ENCODE measurements at regions not wholly inside any gene's neighbourhood (a gene's known extent, or its start where the extent isn't known, plus 50 kb on each side); places are given as distances from the start of the nearest gene placed in this dataset.

- no peak overlapping the region for H3K4me3 ChIP-seq (ENCODE audit: low read depth in 2 of 2, low read length in 2 of 2)
- no peaks in the 10 kb centered on the region for H3K9me3 ChIP-seq (ENCODE audit: control insufficient read depth, insufficient read depth, low read depth, low read length)
- intact Hi-C loops (cut with micrococcal nuclease; ENCODE audit: unreplicated experiment) (no loop called here), in situ Hi-C loops (cut with HindIII; ENCODE audit: low pct_unique_long_range_greater_than_20kb, low sequenced_read_pairs) (no loop called here)
- H3K27ac ChIP-seq (ENCODE audit: low read length) = no peak overlapping the region
- BruUV-seq (replicated peaks) = no TSS peak
- TF ChIP-seq CTCF (IDR thresholded peaks at IDR 0.05) (no peak), POLR2AphosphoS5 (IDR thresholded peaks at IDR 0.05; ENCODE audit: low read depth, low read length) (no peak), SIN3A (IDR thresholded peaks at IDR 0.05; ENCODE audit: borderline replicate concordance, insufficient read depth, low read depth, low read length) (no peak), TCF7L2 (IDR thresholded peaks at IDR 0.05; ENCODE audit: low read depth, low read length) (no peak)
- TF ChIP-seq, protein P1, sequence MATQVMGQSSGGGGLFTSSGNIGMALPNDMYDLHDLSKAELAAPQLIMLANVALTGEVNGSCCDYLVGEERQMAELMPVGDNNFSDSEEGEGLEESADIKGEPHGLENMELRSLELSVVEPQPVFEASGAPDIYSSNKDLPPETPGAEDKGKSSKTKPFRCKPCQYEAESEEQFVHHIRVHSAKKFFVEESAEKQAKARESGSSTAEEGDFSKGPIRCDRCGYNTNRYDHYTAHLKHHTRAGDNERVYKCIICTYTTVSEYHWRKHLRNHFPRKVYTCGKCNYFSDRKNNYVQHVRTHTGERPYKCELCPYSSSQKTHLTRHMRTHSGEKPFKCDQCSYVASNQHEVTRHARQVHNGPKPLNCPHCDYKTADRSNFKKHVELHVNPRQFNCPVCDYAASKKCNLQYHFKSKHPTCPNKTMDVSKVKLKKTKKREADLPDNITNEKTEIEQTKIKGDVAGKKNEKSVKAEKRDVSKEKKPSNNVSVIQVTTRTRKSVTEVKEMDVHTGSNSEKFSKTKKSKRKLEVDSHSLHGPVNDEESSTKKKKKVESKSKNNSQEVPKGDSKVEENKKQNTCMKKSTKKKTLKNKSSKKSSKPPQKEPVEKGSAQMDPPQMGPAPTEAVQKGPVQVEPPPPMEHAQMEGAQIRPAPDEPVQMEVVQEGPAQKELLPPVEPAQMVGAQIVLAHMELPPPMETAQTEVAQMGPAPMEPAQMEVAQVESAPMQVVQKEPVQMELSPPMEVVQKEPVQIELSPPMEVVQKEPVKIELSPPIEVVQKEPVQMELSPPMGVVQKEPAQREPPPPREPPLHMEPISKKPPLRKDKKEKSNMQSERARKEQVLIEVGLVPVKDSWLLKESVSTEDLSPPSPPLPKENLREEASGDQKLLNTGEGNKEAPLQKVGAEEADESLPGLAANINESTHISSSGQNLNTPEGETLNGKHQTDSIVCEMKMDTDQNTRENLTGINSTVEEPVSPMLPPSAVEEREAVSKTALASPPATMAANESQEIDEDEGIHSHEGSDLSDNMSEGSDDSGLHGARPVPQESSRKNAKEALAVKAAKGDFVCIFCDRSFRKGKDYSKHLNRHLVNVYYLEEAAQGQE (IDR thresholded peaks at IDR 0.05; ENCODE audit: insufficient read depth in 1 of 2, low read depth in 2 of 2, low read length in 1 of 2) = no peak
- no peaks in the 10 kb centered on the region for H3K27me3 ChIP-seq (ENCODE audit: control insufficient read depth, insufficient read depth, low read length)
- H3K36me3 ChIP-seq (ENCODE audit: control insufficient read depth, insufficient read depth, low read length) = no peaks in the 10 kb centered on the region
- ATAC-seq = no peak
- POLR2A ChIA-PET = no interaction called here
- DNase-seq (ENCODE audit: low read depth, low spot score) = no peak
- H3K4me1 ChIP-seq (ENCODE audit: control insufficient read depth, insufficient read depth, low read length) = no peaks in the 10 kb centered on the region
- CTCF ChIA-PET = no interaction called here
Observed at GRCh38 chr11:109785714-109786113, 307.5 kb upstream of the ZC3H12C start.

- TF ChIP-seq POLR2AphosphoS5 (IDR thresholded peaks at IDR 0.05; ENCODE audit: low read depth, low read length) = no peak
- TF ChIP-seq SIN3A (IDR thresholded peaks at IDR 0.05; ENCODE audit: borderline replicate concordance, insufficient read depth, low read depth, low read length) = no peak
- TF ChIP-seq, protein P1 (IDR thresholded peaks at IDR 0.05; ENCODE audit: insufficient read depth in 1 of 2, low read depth in 2 of 2, low read length in 1 of 2) = no peak
- TF ChIP-seq CTCF (IDR thresholded peaks at IDR 0.05) = no peak
- no peak for TF ChIP-seq TCF7L2 (IDR thresholded peaks at IDR 0.05; ENCODE audit: low read depth, low read length)
Observed at GRCh38 chr11:109788948-109789490, 304.2 kb upstream of the ZC3H12C start.

More at GRCh38 chr11:109788948-109789490, 304.2 kb upstream of the ZC3H12C start:
- POLR2A ChIA-PET = no interaction called here
- Histone ChIP-seq H3K27ac (ENCODE audit: low read length) (no peak overlapping the region), H3K36me3 (ENCODE audit: control insufficient read depth, insufficient read depth, low read length) (no peaks in the 10 kb centered on the region), H3K27me3 (ENCODE audit: control insufficient read depth, insufficient read depth, low read length) (no peaks in the 10 kb centered on the region), H3K4me3 (ENCODE audit: low read depth in 2 of 2, low read length in 2 of 2) (no peak overlapping the region), H3K4me1 (ENCODE audit: control insufficient read depth, insufficient read depth, low read length) (no peaks in the 10 kb centered on the region), H3K9me3 (ENCODE audit: control insufficient read depth, insufficient read depth, low read depth, low read length) (no peaks in the 10 kb centered on the region)
- BruUV-seq (replicated peaks) = no TSS peak
- DNase-seq (ENCODE audit: low read depth, low spot score) = no peak
- in situ Hi-C loops (cut with HindIII; ENCODE audit: low pct_unique_long_range_greater_than_20kb, low sequenced_read_pairs) (no loop called here), intact Hi-C loops (cut with micrococcal nuclease; ENCODE audit: unreplicated experiment) (no loop called here)
- CTCF ChIA-PET = interaction anchor here (0.6 kb wide), 1 partner anchor 339 kb away, joined by 4 read pairs; no protein-coding TSS in a partner anchor
- no peak for ATAC-seq

Data from Panc1 (cell line).